ENCODE measurements at regions not wholly inside any gene's neighbourhood (a gene's known extent, or its start where the extent isn't known, plus 50 kb on each side); places are given as distances from the start of the nearest gene placed in this dataset.

DNA sequence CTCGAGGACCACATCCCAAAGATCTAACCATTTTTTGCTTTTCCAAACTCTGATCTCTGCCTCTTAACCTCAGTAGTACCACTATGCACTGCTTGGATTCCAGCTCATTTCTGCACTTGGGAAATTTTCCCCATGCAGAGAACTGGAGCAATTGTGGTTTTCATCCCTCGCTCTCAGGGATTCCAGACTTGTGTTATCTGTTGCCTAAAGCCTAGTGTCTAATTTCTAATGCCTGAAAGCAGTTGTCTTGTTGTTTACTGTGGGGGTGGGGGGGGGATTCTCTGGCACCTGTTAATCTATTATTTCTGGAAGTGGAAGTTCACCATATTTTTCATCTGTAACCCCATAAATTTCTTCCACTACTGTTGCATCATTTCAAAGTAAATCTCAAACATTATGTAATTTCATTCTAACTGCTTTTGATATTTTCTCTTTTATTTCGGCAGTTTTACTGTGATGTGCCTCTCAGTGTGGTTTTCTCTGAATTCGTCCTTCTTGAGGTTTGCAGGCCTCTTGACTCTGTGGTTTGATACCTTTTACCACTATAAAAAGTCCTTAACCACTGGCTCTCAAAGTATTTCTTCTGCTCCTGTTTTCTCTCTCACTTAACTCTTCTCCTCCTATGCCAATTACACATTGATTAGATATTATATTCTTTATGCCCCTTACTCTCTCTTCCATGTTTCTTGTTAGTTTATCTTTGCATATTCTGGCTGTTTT is 205.6 kb upstream of the EOLA2 start:
- DNase-seq, result no peak

DNA sequence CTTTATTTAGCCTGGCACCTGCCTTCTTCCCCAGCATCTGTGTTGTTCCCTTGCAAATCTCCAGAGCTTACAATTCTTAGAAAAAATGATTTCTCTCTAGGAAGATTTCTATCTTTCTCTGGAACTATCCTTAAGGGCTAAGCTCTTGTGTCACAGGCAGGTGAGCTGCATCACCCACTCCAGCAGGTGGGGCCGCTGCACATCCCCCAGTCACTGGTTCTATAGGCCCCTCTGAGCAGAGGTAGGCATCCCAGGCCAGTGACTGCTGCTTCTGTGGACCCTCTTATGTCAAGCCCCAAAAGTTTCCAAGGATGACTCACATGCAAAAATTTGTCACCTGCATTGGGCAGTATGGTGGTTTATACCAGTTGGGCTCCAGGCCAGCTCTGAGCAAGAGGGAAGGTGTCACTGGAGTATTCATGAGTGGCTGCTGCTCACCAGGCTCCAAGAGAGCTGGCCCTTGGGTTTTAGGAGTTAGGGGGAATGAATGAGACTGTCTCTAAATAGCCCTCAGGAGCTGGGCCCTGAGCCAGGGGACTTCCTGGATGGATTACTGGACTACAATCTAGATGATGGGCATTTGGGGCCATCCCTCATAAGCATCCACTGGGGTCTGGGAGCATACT is 208.1 kb upstream of the EOLA2 start:
- DNase-seq, result peak; percentile 0

DNA sequence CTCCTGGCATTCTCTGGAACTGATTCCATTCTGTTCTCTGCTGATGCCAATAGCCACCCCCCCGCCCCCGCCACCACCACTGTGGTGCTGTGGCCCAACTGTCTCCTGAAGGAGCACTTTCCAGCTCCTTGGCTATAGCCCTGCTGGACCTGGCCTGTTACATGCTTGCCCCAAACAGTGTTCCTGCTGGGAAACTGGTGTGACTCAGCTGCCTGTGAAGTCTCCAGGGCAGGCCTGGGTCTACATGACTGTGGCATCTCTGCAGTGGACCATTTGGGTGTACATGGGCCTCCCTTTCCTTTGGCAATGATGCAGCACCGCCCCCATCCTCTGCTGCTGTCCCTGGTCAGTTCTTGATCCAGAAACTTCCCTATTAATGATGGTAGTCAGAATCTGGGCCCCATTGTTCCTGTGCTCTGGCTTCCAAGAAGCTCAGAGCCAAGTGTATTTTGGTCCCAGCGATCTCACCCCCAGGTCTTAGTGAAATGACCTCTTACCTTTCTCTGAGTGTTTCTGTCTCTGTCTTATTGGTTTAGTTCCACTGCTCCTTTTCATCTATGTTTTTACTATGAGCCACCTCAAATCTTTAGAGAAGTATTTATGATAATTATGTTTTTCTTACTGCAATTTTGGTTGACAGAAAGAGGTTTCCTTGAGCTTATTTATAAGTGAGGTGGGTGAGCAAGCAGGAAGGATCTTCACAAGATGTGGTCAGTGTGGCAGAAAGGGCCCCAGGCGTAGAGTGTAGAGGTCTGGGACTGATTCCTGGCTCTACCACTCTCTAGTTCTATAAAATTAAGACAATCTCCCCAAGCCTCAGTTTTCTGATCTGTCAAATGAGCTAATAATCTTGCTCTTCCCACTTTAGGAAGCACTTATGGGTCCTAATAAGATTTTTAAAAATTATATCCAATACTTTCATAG is 210.7 kb upstream of the EOLA2 start:
- DNase-seq, result no peak

DNA sequence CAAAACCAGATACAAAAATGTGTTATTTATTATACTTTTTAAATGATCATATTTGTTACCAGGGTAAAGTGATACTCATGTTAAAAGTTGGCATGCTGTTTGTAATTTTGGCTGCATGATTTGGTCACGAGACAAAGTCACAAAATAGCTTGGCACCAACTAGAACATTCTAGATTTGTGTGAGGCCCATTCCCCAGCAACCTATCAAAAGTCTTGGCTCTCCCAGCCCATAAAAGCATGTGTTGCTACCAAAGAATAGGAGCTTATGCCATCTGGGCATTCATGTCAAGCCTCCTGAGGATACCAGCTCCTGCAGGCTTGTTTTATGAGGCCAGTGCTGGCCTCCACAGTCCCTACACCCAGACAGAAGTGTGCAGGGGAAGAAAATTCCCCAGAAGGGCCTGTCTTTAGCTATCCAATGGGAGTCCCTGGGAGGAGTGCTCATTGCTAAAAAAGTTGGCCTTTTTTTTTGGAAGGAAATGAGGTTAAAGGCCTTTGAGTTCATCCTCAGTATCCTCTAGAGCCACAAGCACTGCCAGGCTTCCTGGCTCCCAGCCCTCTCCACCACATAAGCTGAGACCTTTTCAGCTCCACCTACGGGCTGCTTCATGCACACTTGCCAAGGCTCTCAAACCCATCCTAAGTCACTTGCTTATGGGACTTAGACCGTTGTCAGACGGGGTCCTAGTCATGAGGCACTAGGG is 211.9 kb upstream of the EOLA2 start:
- DNase-seq, result no peak

DNA sequence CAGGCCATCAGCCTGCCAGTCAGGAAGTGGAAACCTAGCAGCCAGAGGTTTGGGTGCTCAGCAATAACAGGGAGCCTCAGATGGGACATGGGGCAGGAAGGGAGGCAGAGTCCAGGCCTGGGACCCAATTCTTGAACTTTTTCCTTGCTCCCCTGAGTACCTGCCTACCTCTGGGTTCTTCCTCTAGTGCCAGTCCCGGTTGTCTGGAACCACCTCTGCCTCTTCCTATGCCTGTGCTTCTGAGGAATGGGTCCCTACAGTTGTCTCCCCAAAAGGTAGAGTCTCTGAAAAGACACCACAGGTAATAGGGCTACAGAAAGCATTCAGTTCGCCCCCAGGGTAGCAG is 212.4 kb upstream of the MAMLD1 start:
- DNase-seq, result no peak

DNA sequence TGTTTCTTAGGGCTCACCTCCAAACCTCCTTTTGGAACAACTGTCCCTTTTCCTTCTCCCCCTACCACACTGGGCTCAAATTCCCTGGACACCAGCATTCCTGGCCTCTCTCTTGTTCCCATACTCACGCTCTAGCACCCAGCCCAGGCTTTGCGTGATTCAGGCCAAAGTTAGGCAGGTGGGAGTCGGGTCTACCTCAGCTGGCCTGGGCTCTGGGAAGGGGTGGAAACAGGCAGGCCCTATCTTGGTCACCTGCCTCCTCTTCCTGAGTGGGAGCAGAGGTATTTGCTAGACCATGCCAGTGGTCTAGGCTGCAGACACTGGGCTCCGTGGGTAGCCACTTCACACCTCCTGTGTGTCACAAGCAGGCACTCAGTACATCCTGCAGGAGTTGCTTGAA is 211.1 kb upstream of the MAMLD1 start:
- DNase-seq, result no peak

DNA sequence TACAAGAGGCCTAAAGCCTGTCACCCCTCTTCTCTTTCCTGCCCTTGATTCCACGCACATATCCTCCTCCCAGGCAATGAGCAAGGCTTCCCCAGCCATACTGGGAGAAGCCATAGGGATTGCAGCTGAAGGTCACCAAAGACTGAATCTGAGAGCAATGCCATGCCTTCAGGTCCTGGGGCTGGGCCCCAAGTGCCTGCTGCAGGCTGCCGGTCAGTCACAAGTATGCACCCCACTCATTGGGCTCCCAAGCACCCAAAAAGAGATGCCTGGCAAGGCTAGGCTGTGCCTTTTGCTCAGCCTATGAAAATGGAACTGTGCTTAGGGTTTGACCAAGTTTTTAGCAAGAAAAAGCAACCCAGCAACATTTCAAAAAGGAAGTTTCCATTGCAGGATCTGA is 210.6 kb upstream of the MAMLD1 start:
- no peak for DNase-seq

DNA sequence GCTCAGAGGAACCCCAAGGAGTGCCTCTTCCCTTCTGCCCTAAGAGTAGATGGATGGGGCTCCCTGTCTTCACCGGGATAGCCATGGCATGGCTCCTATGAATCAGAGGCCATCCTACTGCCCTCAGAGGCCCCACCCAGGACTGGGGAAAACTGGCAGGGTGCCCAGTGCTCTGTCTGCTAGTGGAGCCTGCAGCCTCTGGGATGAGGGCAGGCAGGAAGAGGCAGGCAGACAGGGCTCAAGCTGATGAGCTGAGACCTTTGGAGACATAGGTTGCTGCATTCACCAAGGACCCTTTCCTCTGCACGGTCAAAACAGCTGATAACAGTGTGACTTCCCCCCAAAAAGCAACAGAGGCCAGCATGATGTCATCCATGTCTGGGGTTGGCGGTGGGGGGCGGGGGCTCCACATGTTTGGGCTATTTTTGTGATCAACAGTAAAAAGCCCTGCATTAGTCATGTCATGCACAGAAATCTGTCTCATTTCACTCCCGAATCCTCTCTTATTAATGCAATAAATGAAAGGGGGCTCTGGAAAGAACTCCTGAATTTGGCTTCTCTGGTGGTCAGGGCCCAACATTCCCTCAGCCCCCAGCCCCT is 207.6 kb upstream of the MAMLD1 start:
- DNase-seq, result peak; percentile 33

DNA sequence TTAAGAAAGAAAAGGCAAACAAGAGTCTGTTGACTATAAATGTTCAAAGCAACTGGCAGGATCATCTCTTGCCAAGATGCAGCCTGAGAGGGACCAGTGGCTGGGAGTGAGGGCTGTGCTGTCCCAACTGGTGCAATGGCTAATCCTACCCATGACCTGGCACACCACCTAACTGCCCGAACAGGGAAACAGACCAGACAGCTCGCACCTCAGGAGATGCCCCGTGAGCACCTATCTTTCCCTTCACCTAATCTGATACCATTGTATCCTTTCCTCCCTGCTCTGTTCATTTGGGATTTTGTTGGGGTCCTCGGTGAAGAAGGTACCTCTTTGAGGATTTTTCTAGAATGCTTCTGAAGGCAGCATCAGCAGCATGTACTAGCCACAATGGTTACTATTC is 206.5 kb upstream of the MAMLD1 start:
- no peak for DNase-seq

DNA sequence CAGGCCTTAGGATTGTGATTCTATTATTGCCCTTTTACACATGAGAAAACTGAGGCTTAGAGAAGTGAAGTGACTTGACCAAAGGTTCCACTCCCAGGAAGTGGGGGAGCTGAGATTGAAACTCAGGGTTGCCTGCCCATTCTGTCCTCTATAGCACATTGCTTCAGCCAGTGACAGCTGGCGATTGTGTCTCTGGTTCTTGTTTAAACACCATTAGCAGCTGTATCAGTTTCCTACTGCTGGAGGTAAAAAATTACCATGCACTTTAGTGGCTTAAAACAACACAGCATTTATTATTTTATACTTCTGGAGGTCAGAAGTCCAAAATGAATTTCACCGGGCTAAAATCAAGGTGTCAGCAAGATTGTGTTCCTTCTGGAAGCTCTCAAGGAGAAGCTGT is 205.8 kb upstream of the MAMLD1 start:
- no peak for DNase-seq

DNA sequence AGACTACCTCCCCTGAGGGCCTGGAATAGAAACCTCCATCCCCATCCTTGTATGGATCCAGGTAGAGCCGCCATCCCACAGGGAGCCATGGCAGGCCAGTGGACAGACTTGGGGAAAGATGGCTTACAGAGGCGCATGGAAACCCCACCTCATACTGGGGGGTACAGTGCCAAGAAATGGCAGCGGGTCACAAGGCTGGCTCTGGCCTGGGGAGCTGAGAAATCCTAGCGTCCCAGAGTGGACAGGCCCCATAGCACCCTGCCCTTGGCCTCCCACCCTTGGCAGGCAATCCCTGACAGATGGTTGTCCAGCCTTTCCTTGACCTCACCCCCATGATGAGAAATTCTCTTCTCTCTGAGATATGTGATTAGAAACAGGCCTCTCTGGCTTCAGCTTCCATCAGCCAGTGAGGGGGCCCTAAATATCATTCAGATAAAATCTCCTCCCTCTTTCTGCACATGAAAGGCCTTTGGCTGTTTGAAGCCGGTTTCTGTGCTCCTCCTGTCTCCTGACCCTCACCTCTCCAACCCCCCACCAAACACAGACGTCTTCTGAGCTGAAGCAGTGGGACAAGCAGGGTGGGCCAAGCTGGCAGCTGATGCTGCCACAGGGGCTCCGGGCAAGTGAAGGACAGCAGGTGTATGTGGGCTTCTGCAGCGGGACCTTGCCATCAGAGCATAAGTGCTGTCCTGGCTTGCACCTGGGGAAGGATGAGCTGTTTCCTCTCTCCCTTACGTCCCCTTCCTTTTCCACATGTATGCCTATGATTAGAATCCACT is 204.4 kb upstream of the MAMLD1 start:
- DNase-seq, result no peak

DNA sequence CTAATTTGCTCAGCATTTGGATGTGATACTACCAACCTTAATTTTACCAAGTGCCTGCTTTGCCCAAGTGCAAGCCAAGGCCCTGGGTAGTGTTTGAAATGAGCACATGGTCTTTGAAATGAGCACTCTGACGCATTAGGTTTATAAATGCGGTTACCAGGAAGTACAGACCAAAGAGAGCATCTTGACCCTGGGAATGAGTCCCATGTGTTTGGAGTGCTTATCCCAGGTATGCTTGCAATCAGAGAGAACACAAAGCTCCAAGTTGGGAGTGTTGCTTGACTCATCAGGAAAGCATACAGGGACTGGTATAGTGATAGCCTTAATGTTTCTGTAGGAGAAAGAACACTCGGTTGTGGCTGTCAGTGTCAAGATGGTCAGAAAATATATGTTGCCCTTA is 203.6 kb upstream of the MAMLD1 start:
- DNase-seq, result no peak

DNA sequence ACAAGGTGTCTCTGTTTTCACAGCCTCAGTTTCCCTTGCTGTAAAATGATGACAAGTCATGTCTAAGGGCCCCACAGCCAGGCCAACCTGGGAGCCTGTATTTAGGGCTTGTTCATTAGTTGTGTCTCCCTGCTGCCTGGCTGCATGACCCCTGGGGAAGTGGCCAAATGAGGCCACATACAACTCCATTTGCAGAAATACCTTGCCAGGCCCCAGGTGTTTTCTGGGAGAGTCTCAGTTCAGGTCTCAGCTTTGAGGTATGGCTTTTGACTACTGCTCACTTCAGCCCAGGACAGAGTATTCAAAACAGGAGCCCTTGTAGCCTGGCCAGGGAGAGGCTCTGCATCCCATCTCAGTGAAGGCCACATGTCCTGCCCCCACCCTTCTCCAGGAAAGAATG is 202.5 kb upstream of the MAMLD1 start:
- no peak for DNase-seq

DNA sequence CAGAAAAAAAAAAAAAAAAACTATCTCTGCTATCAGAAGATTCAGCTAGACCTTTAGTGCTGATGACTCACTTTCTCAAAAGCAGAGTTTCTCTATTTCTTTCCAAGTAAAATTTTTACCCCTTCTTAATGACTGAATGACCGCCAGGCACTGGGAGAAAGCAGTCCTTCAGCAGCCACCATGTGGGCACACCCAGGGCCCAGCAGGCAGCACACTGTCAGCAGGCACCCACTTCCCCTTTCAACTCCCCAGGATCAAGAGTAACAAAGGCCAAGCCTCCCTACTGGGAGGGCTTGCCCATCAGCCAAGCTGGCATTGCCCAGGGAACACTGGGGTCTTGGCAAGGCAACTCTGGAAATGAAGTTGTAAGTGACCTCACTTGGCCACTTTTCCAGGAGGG is 201.9 kb upstream of the MAMLD1 start:
- no peak for DNase-seq

DNA sequence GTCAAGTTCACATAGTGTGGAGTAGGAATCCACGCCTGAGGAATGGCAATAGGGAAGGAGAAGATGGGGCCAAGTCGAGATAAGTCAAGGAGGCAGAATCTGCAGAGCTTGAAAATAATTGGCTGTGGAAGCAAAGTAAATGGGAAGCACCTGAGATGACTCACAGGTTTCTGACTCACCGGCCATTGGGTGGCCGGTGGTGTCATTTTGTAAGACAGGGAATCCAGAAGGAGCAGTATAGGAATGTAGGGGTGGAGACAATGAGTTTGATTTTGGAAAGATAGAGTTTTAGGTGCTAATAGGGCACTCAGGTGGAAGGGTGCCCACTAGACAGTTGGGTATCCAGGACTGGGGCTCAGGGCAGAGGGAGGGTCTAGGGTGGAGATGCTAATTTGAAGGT is 201.0 kb upstream of the MAMLD1 start:
- no peak for DNase-seq

DNA sequence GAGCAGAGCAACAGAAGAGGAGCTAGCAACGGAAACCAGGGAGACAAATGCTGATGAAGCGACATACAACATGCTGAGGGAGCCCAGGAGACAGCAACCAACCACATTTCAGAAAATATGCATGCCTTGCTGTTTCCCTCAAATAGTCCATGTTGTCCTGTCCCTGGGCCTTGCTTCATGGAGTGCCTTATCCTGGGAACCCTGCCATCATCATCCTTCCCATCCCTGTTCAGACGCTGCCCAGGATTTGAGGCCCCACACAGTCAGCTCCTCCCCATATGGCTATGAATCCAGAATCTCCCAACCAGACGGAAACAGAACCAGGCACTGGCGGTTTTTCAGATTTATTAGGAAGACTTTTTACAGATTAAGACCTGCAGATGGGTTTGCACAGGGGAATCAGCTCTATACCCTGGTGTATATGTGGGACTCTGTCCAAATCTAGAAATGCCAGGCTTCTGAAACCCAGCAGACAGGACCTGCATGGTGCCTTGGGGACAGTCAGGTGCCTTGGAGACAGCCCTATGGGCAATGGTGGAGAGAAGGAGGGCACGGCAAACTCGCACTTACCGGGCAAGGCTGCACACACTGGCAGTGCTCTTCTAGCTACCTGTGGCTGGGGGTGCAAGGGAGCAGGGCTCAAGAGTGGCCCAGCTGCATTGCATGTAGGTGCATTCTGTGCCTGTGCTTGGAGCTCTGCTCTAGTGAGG is 199.7 kb upstream of the MAMLD1 start:
- no peak for DNase-seq

DNA sequence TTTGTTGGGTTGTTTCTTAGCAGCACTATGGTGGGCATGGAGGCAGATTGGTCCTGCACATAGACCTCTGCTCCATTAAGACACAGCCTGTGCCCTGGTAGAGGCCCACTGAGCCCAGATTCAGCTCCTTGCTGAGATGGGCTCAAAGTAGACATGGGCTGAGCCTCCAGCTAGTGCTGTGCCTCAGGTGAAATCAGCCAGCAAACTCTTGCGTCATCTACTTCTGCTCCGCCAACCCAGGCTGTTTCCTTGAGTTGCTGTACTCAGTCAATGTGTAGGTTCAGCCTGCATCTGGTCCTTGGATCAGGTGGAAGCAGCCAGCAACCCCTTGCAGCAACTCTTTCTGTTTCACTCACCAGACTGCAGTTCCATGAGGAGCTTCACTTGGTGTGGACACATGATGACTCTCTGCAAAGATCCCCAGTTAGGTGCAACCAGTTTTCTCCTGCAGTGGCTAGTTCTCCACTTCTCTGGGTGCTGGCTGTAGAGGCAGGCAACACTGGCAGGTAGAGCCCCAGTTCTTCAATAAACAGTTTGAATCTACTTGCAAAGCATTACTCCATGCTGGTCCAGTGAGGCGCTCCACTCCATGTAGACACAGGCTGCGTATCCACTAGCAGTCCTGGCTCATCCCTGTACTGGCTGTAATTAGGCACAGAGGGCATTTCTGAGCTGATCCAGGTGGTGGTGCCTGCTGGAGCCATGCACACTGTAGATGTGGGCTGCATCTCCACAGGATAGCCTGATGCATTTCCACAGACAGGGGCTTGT is 199.0 kb upstream of the MAMLD1 start:
- DNase-seq, result no peak

DNA sequence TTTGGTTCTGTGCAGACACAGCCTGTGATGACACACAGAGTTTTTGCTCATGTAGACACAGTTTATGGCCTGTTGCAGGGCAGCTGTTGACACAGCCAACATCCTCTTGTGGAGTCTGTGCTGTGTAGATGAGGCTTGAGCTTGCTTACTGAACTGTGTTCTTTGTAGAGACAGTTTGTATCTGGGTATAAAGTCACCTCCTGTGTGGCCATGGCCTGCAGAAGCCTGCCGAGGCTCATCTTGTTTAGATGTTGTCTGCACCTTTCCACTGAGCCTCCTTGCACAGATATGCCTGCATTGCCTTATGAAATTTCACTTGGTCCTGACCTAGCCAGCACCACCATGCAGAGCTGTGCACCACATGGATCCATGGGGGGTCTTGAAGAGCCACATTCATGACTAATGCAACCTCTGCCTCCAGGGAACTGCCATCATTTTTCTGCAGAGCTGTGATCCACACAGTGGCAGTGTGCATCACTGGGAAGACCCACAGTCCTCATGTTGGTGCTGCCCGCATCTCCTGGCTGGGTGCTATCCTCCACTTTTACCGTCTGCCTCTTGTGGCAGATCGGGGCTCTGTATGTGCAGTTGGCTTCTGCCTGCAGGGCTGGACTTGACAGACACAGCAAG is 198.0 kb upstream of the MAMLD1 start:
- DNase-seq, result no peak

DNA sequence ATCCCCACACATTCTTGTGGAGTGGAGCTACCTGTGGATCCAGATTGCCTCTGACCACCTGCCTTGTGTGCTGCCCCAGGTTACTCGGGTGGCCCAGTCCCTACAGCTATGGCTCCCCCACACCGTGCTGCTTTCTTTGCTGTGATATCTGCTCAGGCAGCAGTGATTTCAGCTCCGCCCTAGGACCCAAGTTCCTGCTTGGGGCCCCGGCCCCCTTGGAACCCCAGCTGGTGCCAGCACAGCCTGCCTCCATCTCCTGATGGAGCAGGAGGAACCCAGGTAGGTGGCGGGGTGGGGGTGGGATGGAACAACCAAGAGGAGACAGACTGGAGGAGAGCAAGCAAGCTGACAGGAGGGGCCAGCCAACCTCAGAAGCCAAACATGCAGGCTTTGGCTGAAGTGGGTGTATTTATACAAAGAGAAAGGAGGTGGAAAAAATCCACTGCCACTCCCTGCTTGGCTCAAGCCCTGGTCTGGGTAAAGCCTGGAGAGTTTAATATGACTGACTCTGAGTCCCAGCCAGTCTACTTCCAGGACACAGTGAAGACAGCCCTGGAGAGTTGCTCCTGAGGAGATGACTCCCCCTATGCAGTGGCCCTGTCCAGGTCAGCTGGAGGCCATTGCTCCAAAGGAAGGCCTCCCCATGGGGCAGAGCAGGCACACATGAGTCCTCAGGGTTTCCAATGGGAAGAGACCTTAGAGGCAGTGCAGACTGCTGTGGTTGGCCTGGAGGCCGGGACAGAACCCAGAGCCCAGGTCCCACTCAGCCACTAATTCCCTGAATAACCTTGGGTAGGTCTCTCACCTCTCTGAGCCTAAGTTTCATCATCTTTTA is 197.1 kb upstream of the MAMLD1 start:
- DNase-seq, result no peak

All from T1000 (cell line).